Ishikawa (cell line): ENCODE measurements at regions not wholly inside any gene's neighbourhood (a gene's known extent, or its start where the extent isn't known, plus 50 kb on each side); places are given as distances from the start of the nearest gene placed in this dataset.

Source experiments
- CEBPB ChIP-seq: IDR thresholded peaks from 2 replicates; pipeline ENCODE4 v1.6.1; 2012
- CREB1 ChIP-seq: IDR thresholded peaks from 2 replicates; pipeline ENCODE4 v1.6.1; 2012; ENCODE audit warnings: low read depth
- EGR1 ChIP-seq: IDR thresholded peaks from 2 replicates; pipeline ENCODE4 v1.6.1; 2012
- EP300 ChIP-seq: IDR thresholded peaks from 2 replicates; pipeline ENCODE4 v1.6.1; 2012; ENCODE audit warnings: borderline replicate concordance
- FOXM1 ChIP-seq: IDR thresholded peaks from 2 replicates; pipeline ENCODE4 v1.6.1; 2012; ENCODE audit warnings: low read depth, borderline replicate concordance
- MAX ChIP-seq: IDR thresholded peaks from 2 replicates; pipeline ENCODE4 v1.6.1; 2012
- NFIC ChIP-seq: IDR thresholded peaks from 2 replicates; pipeline ENCODE4 v1.6.1; 2012
- RAD21 ChIP-seq: IDR thresholded peaks from 2 replicates; pipeline ENCODE4 v1.6.1; 2012; ENCODE audit warnings: low read depth
- REST ChIP-seq: IDR thresholded peaks from 2 replicates; pipeline ENCODE4 v1.6.1; 2012; ENCODE audit warnings: low read depth, mild to moderate bottlenecking
- TAF1 ChIP-seq: IDR thresholded peaks from 2 replicates; pipeline ENCODE4 v1.6.1; 2012; ENCODE audit warnings: low read depth, mild to moderate bottlenecking
- TEAD4 ChIP-seq: IDR thresholded peaks from 2 replicates; pipeline ENCODE4 v1.6.1; 2012
- YY1 ChIP-seq: IDR thresholded peaks from 2 replicates; pipeline ENCODE4 v1.6.1; 2012; ENCODE audit warnings: low read depth
- ZBTB7A ChIP-seq: IDR thresholded peaks from 2 replicates; pipeline ENCODE4 v1.6.1; 2012; ENCODE audit warnings: low read depth
- TF ChIP-seq, protein P1 (sequence below): IDR thresholded peaks from 2 replicates; pipeline ENCODE4 v1.6.1; 2012

DNA sequence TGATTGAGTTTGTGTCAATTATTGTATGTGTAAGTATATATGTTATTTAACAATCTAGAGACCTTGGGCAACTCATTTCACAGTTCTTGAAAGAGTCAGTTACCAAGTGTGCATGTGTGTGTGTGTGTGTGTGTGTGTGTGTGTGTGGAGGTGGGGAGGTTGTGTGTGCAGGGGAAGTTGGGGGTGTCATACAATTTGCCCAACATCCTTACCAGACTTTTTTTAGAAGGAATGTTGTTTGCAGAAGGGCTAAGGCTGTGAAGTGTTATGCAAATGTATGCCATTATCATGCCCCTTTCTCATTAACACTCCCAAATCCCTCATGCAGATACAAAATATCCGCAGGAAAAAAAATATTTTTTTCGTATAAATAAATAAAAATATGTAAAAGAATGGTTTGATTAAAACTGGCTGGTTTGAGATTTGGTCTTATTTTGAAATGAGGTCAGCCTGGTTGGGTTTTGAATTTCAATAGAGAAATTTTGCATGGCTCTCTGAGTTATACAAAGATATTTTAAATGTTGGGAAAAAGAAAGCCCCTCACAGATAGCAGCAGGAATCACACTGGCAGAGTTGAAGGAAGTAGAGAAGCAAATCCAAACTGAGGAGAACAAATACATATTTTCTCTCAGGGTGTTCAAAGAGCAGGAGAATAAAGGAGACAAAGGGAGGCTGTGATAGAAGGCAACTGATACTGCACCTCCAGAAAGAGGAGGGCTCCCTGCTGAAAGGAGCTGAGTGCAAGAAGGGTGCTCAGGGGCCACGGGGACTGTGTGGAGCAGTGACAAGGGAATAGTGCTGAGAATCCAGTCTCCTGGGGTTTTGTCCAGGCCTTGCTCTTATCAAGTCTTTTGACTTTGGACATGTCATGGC is 1365.5 kb upstream of the CELF4 start:
- no peak for TF ChIP-seq TAF1
- no peak for TF ChIP-seq FOXM1
- TF ChIP-seq EGR1 = no peak
- no peak for TF ChIP-seq RAD21
- TF ChIP-seq EP300 = no peak
- no peak for TF ChIP-seq ZBTB7A
- no peak for TF ChIP-seq MAX
- no peak for TF ChIP-seq YY1
- no peak for TF ChIP-seq CREB1
- no peak for TF ChIP-seq CEBPB
- TF ChIP-seq, protein P1, sequence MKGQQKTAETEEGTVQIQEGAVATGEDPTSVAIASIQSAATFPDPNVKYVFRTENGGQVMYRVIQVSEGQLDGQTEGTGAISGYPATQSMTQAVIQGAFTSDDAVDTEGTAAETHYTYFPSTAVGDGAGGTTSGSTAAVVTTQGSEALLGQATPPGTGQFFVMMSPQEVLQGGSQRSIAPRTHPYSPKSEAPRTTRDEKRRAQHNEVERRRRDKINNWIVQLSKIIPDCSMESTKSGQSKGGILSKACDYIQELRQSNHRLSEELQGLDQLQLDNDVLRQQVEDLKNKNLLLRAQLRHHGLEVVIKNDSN = no peak
- no peak for TF ChIP-seq REST
- TF ChIP-seq NFIC = no peak
- TF ChIP-seq TEAD4 = no peak
